ENCODE measurements at regions not wholly inside any gene's neighbourhood (a gene's known extent, or its start where the extent isn't known, plus 50 kb on each side); places are given as distances from the start of the nearest gene placed in this dataset.

DNA sequence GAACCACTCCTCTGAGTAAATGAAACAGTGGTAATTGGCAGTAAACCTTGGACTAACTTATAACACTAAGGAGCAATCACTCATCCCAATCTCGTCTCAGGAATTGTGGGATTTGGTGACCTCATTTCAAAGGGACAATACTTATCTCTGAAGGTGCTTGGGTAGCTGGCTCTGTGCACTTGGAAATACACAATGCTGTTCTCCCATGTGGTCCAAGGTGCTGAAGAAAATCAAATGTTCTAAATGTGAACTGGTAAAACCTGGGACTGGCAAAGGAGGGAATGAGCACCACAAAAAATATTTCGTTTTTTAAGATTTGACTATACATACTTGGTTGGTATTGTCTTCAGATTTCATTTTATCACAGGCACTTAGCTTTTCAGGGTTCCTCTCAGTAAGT is 1193.0 kb downstream of the SORCS1 start:
- no peak for DNase-seq (ENCODE audit: low spot score)
- in situ Hi-C loops (cut with MboI; ENCODE audit: low pct_unique_long_range_greater_than_20kb, low sequenced_read_pairs, unreplicated experiment): loop anchor here (25.0 kb wide), 1 partner anchor 216 kb away; no protein-coding TSS in a partner anchor
- TF ChIP-seq, protein P1, sequence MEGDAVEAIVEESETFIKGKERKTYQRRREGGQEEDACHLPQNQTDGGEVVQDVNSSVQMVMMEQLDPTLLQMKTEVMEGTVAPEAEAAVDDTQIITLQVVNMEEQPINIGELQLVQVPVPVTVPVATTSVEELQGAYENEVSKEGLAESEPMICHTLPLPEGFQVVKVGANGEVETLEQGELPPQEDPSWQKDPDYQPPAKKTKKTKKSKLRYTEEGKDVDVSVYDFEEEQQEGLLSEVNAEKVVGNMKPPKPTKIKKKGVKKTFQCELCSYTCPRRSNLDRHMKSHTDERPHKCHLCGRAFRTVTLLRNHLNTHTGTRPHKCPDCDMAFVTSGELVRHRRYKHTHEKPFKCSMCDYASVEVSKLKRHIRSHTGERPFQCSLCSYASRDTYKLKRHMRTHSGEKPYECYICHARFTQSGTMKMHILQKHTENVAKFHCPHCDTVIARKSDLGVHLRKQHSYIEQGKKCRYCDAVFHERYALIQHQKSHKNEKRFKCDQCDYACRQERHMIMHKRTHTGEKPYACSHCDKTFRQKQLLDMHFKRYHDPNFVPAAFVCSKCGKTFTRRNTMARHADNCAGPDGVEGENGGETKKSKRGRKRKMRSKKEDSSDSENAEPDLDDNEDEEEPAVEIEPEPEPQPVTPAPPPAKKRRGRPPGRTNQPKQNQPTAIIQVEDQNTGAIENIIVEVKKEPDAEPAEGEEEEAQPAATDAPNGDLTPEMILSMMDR (IDR thresholded peaks at IDR 0.05; ENCODE audit: extremely low read depth, insufficient read depth, missing control alignments): no peak

DNA sequence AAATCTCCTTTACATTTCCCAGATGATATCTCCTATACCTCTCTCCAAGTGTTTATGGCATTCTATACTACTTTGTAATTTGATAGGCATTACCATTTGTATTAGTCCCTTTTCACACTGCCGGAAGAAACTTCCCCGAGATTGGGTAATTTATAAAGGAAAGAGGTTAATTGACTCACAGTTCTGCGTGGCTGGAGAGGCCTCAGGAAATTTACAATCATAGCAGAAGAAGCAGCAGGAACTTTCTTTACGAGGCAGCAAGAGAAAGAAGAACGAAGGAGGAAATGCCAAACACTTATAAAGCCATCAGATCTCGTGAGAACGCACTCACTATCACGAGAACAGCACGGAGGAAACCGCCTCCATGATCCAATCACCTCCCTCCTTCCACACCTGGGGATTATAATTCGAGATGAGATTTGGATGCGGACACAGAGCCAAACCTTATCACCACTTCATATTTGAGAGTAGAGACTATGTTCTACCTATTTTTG is 1194.6 kb downstream of the SORCS1 start:
- TF ChIP-seq, protein P1 (IDR thresholded peaks at IDR 0.05; ENCODE audit: extremely low read depth, insufficient read depth, missing control alignments): no peak
- in situ Hi-C loops (cut with MboI; ENCODE audit: low pct_unique_long_range_greater_than_20kb, low sequenced_read_pairs, unreplicated experiment): loop anchor here (25.0 kb wide), 1 partner anchor 217 kb away; no protein-coding TSS in a partner anchor
- no peak for DNase-seq (ENCODE audit: low spot score)

DNA sequence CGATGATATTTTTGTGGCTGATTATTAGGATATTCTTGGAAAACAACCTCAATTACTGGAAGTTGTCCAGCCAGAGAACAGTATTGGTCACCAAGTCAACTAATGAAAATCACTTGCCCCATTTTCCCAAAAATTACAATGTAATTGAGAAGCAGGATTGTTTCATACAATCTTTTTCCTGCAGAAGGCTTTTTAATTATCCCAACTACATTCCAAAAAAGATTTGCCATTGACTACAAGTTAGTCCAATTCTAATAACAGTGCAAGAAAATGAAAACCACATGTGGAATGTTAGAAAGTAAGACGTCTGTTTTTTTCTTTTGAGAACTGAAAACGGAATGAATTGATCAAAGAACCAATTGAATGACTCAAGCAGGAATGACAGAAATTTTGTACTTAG is 1195.8 kb downstream of the SORCS1 start:
- in situ Hi-C loops (cut with MboI; ENCODE audit: low pct_unique_long_range_greater_than_20kb, low sequenced_read_pairs, unreplicated experiment): loop anchor here (25.0 kb wide), 1 partner anchor 219 kb away; no protein-coding TSS in a partner anchor
- TF ChIP-seq, protein P1 (IDR thresholded peaks at IDR 0.05; ENCODE audit: extremely low read depth, insufficient read depth, missing control alignments): no peak
- DNase-seq (ENCODE audit: low spot score): no peak

DNA sequence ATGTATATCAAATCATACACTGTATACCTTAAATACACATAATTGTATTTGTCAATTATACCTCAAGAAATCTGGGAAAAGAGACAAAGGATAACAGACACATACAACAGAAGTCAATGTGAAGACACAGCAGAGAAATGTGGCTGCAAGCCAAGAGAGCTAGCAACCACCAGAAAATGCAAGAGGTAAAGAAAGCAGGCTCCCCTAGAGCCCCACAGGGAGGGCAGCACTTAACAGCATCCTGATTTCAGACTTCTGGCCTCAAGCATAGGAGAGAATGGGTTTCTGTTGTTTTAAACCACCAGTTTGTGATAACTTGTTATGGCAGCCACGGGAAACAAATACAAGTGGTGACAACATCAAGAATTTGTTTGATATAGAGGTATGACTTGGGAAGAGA is 1197.2 kb downstream of the SORCS1 start:
- TF ChIP-seq, protein P1 (IDR thresholded peaks at IDR 0.05; ENCODE audit: extremely low read depth, insufficient read depth, missing control alignments): no peak
- no peak for DNase-seq (ENCODE audit: low spot score)
- in situ Hi-C loops (cut with MboI; ENCODE audit: low pct_unique_long_range_greater_than_20kb, low sequenced_read_pairs, unreplicated experiment): loop anchor here (25.0 kb wide), 1 partner anchor 220 kb away; no protein-coding TSS in a partner anchor

DNA sequence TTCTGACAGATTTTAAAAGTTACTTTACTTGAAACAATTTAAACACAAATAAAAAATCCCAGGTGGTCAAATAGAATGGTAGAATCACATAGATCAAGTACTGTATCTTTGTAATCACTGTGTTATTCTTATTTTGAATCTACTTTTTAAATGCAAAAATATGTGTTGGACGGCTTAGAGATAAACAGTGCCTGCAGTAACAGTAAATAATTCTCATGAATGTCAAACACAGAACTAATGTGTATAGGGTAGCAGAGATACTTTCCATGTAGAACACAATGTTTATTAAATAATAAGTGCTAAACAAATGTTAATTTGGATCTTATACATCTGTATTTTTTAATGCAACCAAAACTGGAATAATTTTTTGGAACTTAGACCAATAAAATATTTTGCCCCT is 1199.4 kb downstream of the SORCS1 start:
- in situ Hi-C loops (cut with MboI; ENCODE audit: low pct_unique_long_range_greater_than_20kb, low sequenced_read_pairs, unreplicated experiment): loop anchor here (25.0 kb wide), 1 partner anchor 222 kb away; no protein-coding TSS in a partner anchor
- no peak for DNase-seq (ENCODE audit: low spot score)
- TF ChIP-seq, protein P1 (IDR thresholded peaks at IDR 0.05; ENCODE audit: extremely low read depth, insufficient read depth, missing control alignments): no peak

DNA sequence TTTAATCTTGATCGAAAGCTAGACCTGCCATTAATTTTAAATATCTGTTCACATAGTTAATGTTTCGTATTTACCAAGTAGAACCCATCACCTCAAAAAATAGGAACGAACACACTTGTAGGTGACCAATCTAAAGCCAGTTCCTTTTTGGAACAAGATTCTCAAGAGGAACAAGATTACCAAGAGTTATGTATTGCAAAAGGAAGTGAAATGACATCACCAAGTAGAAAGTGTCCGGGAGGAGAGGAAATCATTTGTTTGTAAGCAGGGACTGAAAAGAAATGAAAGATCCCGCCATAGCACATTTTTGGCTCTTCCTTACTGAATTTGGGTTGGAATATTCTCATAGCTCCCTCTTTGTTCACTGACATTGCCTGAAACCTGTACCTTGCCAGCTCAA is 1200.5 kb downstream of the SORCS1 start:
- TF ChIP-seq, protein P1 (IDR thresholded peaks at IDR 0.05; ENCODE audit: extremely low read depth, insufficient read depth, missing control alignments): no peak
- in situ Hi-C loops (cut with MboI; ENCODE audit: low pct_unique_long_range_greater_than_20kb, low sequenced_read_pairs, unreplicated experiment): loop anchor here (25.0 kb wide), 1 partner anchor 223 kb away; no protein-coding TSS in a partner anchor
- no peak for DNase-seq (ENCODE audit: low spot score)

All from GM13977 (cell line).